ENCODE measurements at regions not wholly inside any gene's neighbourhood (a gene's known extent, or its start where the extent isn't known, plus 50 kb on each side); places are given as distances from the start of the nearest gene placed in this dataset.

DNA sequence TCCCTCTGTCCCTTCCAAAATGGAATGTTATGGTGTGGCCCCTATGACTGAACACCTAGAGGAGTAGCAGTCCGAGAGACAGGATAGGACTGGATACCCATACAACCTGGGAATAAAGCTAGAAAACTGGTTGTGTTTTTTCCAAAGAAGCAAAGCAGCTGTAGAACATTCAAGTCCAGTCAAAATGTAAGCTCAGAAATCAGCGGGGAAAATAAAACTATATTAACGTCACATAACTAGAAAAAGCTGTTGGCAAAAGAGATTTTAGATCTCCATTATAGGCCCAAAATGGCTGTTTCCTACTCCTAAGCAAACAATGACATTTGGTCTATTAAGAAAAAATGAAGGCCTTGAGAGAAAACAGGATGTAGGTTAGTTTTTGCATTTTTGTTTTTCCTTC, 177.7 kb downstream of the PTN start:
- H3K27ac ChIP-seq, result no peak overlapping the region
- H3K4me3 ChIP-seq, result no peak overlapping the region
- WGBS, 4 donors, result 70 to 84% (median 77%) methylated on average over 3 of the region's 3 CpGs
- DNase-seq (no peak), ATAC-seq (no peak)
- no peaks in the 10 kb centered on the region for H3K36me3 ChIP-seq
- TF ChIP-seq, protein P1, sequence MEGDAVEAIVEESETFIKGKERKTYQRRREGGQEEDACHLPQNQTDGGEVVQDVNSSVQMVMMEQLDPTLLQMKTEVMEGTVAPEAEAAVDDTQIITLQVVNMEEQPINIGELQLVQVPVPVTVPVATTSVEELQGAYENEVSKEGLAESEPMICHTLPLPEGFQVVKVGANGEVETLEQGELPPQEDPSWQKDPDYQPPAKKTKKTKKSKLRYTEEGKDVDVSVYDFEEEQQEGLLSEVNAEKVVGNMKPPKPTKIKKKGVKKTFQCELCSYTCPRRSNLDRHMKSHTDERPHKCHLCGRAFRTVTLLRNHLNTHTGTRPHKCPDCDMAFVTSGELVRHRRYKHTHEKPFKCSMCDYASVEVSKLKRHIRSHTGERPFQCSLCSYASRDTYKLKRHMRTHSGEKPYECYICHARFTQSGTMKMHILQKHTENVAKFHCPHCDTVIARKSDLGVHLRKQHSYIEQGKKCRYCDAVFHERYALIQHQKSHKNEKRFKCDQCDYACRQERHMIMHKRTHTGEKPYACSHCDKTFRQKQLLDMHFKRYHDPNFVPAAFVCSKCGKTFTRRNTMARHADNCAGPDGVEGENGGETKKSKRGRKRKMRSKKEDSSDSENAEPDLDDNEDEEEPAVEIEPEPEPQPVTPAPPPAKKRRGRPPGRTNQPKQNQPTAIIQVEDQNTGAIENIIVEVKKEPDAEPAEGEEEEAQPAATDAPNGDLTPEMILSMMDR (IDR thresholded peaks at IDR 0.05), result no peak
- no peak for TF ChIP-seq POLR2A (IDR thresholded peaks at IDR 0.05)
- no peaks in the 10 kb centered on the region for H3K9me3 ChIP-seq
- H3K27me3 ChIP-seq, result no peaks in the 10 kb centered on the region
- intact Hi-C loops (cut with DNase I), result loop anchor here in 6 of 10 donors (5.0 to 10.0 kb wide), 6 partner anchors 287 to 427 kb away; no protein-coding TSS in a partner anchor
- peaks cover 0 to 3% (median 0%) of the 10 kb centered on the region in 12 donors for H3K4me1 ChIP-seq

DNA sequence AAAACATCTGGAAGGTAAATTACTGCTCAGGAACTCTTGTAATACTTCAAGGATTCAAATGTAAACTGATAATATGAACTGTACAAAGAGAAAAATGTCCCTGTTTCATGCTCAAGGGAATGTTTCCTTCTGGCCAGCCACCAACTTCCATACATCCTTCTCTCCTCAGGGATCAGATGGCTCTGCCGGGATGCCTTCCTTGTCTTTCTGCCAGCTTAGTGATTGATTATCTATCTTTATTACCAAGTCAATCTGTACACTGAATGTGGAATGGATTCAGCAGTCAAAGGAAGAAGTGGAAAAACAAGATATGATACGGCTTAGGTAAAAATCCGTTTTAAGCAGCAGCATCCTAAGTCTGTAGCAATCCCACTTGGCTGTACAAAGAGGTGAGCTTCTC, 178.3 kb downstream of the PTN start:
- TF ChIP-seq POLR2A (IDR thresholded peaks at IDR 0.05), result no peak
- TF ChIP-seq, protein P1 (IDR thresholded peaks at IDR 0.05), result no peak
- Histone ChIP-seq H3K27ac (no peak overlapping the region), H3K9me3 (no peaks in the 10 kb centered on the region), H3K36me3 (no peaks in the 10 kb centered on the region), H3K4me1 (peaks cover 0 to 3% (median 0%) of the 10 kb centered on the region in 12 donors), H3K27me3 (no peaks in the 10 kb centered on the region), H3K4me3 (no peak overlapping the region)
- 66 to 71% (median 68%) methylated on average over 3 of the region's 3 CpGs for WGBS, 4 donors
- DNase-seq (no peak), ATAC-seq (no peak)
- intact Hi-C loops (cut with DNase I), result loop anchor here in 6 of 10 donors (5.0 to 10.0 kb wide), 6 partner anchors 287 to 427 kb away; no protein-coding TSS in a partner anchor

DNA sequence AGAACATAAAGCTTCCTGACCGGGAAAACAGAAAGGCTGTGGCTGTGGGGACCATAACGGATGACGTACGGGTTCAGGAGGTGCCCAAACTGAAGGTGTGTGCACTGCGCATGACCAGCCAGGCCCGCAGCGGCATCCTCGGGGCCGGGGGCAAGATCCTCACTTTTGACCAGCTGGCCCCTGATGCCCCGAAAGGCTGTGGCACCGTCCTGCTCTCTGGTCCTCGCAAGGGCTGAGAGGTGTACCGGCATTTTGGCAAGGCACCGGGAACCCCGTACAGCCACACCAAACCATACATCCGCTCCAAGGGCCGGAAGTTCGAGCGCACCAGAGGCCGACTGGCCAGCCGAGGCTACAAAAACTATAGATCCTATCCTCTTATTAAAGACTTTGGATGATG, 179.3 kb downstream of the PTN start:
- H3K4me1 ChIP-seq, result peaks cover 0 to under 1% (median 0%) of the 10 kb centered on the region in 12 donors
- no peaks in the 10 kb centered on the region for H3K9me3 ChIP-seq
- H3K27ac ChIP-seq, result no peak overlapping the region
- no peak for TF ChIP-seq POLR2A (IDR thresholded peaks at IDR 0.05)
- TF ChIP-seq, protein P1 (IDR thresholded peaks at IDR 0.05), result no peak
- H3K36me3 ChIP-seq, result no peaks in the 10 kb centered on the region
- no peak overlapping the region for H3K4me3 ChIP-seq
- no peaks in the 10 kb centered on the region for H3K27me3 ChIP-seq
- no peak for DNase-seq
- ATAC-seq, result no peak
- intact Hi-C loops (cut with DNase I), result loop anchor here in 1 of 10 donors (10.0 kb wide), 2 partner anchors 291 to 321 kb away; no protein-coding TSS in a partner anchor
- WGBS, 4 donors, result 90 to 97% (median 96%) methylated on average over 21 of the region's 21 CpGs

DNA sequence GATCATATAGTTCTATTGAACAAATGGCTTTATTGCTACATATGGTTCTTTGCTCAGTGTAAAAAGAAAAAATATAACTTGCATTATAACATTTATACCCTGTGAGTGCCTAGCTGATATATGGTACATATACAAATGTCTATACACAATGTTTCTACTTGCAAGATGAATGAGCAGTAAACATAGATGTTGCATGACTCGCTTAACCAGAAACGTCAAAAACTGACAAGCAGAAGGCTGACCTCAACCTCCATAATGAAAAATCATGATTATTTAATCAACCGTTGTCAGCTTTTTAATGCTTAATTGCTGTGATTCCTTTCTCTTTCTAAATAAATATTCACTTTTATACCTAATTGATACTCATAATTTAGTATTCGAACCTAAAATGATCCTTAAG, 183.3 kb downstream of the PTN start:
- H3K4me3 ChIP-seq, result no peak overlapping the region
- WGBS, 4 donors, result 83 to 90% (median 89%) methylated on average over 4 of the region's 4 CpGs
- no peaks in the 10 kb centered on the region for H3K4me1 ChIP-seq
- intact Hi-C loops (cut with DNase I), result loop anchor here in 1 of 10 donors (10.0 kb wide), 2 partner anchors 295 to 325 kb away; no protein-coding TSS in a partner anchor
- no peak overlapping the region for H3K27ac ChIP-seq
- DNase-seq (no peak), ATAC-seq (no peak)
- TF ChIP-seq, protein P1 (IDR thresholded peaks at IDR 0.05), result no peak
- TF ChIP-seq POLR2A (IDR thresholded peaks at IDR 0.05), result no peak
- H3K36me3 ChIP-seq, result no peaks in the 10 kb centered on the region
- H3K9me3 ChIP-seq, result peaks cover 0 to 15% (median 0%) of the 10 kb centered on the region in 12 donors
- no peaks in the 10 kb centered on the region for H3K27me3 ChIP-seq
